ENCODE measurements at regions not wholly inside any gene's neighbourhood (a gene's known extent, or its start where the extent isn't known, plus 50 kb on each side); places are given as distances from the start of the nearest gene placed in this dataset.

DNA sequence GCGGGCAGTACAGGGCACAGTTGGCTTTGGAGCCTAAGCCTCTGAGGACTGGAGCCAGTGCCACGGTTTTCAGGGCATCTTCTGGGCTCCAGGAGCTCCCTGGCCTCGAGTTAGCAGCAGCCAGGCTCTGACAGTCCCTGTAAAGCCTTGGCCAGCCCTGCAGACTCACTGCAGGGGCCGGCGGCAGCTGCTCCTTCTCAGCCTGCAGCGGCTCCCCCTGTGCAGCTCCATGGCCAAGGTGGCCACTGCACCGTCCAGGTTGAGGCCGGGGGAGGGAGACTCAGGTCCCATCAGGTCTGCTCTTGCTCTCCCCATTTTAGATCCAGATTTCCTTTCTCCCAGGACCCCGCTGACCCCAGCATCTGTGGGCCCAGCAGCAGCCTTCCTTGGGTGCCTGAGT is 1461.1 kb downstream of the BRD1 start:
- DNase-seq = no peak
- H3K4me1 ChIP-seq (ENCODE audit: control insufficient read depth, insufficient read depth, low read length, poor library complexity, severe bottlenecking) = no peaks in the 10 kb centered on the region
- H3K9me3 ChIP-seq (ENCODE audit: control insufficient read depth, low read length) = no peaks in the 10 kb centered on the region
- no peak overlapping the region for H3K27ac ChIP-seq (ENCODE audit: insufficient read depth, low read length, poor library complexity, severe bottlenecking)
- no peak overlapping the region for H3K4me3 ChIP-seq (ENCODE audit: insufficient read depth, low read depth, low read length, poor library complexity, severe bottlenecking)
- no peaks in the 10 kb centered on the region for H3K36me3 ChIP-seq (ENCODE audit: control insufficient read depth, insufficient read depth, low read length)
- H3K27me3 ChIP-seq (replicated peaks; ENCODE audit: control insufficient read depth, insufficient read depth, low read length, poor library complexity, severe bottlenecking) = no peaks in the 10 kb centered on the region

DNA sequence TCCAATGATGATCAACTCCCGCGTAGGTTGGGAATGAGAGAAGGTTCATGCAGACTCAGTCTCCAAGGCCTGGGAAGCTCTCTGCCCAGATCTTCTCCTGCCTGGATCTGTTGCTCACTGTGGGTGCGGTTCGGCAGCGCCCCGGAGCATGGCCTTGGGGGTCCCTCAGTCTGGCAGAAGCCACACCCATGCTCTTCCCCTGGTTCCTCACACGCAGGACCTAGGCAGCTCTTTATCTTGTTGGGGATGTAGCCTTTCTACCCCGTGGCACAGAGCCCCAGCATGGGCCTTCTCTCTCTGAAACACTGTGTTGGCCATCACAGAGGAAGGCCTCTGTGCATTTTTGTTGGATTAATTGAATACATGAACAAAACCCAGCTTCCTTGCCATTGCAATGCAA is 1461.6 kb downstream of the BRD1 start:
- Histone ChIP-seq H3K4me3 (ENCODE audit: insufficient read depth, low read depth, low read length, poor library complexity, severe bottlenecking) (no peak overlapping the region), H3K9me3 (ENCODE audit: control insufficient read depth, low read length) (no peaks in the 10 kb centered on the region), H3K27ac (ENCODE audit: insufficient read depth, low read length, poor library complexity, severe bottlenecking) (no peak overlapping the region), H3K4me1 (ENCODE audit: control insufficient read depth, insufficient read depth, low read length, poor library complexity, severe bottlenecking) (no peaks in the 10 kb centered on the region), H3K27me3 (replicated peaks; ENCODE audit: control insufficient read depth, insufficient read depth, low read length, poor library complexity, severe bottlenecking) (no peaks in the 10 kb centered on the region), H3K36me3 (ENCODE audit: control insufficient read depth, insufficient read depth, low read length) (no peaks in the 10 kb centered on the region)
- DNase-seq = no peak

DNA sequence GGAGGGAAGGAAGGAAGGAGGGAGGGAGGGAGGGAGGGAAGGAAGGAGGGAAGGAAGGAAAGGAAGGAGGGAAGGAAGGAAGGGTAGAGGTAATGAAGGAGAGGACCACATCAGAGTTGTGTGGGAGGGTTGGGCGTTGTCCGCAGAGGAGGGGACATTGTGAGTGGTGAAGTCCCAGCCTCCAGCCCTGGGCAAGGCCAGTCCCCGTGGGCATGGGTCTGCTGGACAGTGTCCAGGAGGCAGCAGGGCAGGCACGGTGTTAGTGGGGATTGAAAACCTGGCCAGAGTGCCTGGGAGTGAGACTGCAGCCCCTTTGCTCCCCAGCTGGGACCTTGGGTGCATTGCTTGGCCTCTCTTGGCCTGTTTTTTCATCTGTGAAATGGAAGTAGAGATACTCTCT is 1462.3 kb downstream of the BRD1 start:
- no peaks in the 10 kb centered on the region for H3K27me3 ChIP-seq (replicated peaks; ENCODE audit: control insufficient read depth, insufficient read depth, low read length, poor library complexity, severe bottlenecking)
- no peaks in the 10 kb centered on the region for H3K36me3 ChIP-seq (ENCODE audit: control insufficient read depth, insufficient read depth, low read length)
- no peak for DNase-seq
- no peak overlapping the region for H3K27ac ChIP-seq (ENCODE audit: insufficient read depth, low read length, poor library complexity, severe bottlenecking)
- H3K4me1 ChIP-seq (ENCODE audit: control insufficient read depth, insufficient read depth, low read length, poor library complexity, severe bottlenecking) = no peaks in the 10 kb centered on the region
- H3K4me3 ChIP-seq (ENCODE audit: insufficient read depth, low read depth, low read length, poor library complexity, severe bottlenecking) = no peak overlapping the region
- no peaks in the 10 kb centered on the region for H3K9me3 ChIP-seq (ENCODE audit: control insufficient read depth, low read length)

DNA sequence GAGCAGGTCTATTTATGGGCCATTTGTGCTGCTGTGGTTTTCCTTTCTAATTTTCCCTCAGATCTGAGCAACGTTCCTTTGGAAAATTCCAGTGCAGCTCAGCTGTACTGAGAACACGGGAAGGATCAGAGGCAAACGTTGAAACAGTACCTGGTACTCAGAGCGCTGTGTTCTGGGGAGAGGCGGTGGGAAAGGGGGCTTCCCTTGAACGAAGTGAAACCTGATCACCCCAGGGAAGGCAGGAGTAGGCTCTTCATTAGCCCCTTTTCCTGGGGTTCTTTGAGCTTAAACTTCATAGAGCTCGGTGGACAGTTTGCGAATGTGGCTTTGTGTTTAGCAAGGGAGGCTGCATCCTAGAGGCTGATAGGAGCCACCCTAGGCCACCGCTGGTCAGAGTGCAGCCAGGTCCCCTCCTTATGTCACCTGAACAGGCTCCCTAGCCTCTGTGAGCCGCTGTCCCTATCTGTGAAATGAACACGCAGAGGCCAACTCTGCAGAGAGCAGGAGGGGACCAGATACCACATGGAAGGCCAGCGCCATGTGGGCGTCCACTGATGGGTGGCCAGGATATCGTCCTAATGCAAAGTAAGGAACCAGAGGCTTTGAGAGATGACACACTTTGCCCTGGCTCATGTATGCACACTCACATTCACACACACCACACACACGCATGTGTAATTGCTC is 1464.8 kb downstream of the BRD1 start:
- Histone ChIP-seq H3K9me3 (ENCODE audit: control insufficient read depth, low read length) (no peaks in the 10 kb centered on the region), H3K36me3 (ENCODE audit: control insufficient read depth, insufficient read depth, low read length) (no peaks in the 10 kb centered on the region), H3K27me3 (replicated peaks; ENCODE audit: control insufficient read depth, insufficient read depth, low read length, poor library complexity, severe bottlenecking) (no peaks in the 10 kb centered on the region), H3K27ac (ENCODE audit: insufficient read depth, low read length, poor library complexity, severe bottlenecking) (no peak overlapping the region), H3K4me1 (ENCODE audit: control insufficient read depth, insufficient read depth, low read length, poor library complexity, severe bottlenecking) (no peaks in the 10 kb centered on the region), H3K4me3 (ENCODE audit: insufficient read depth, low read depth, low read length, poor library complexity, severe bottlenecking) (no peak overlapping the region)
- DNase-seq = no peak

DNA sequence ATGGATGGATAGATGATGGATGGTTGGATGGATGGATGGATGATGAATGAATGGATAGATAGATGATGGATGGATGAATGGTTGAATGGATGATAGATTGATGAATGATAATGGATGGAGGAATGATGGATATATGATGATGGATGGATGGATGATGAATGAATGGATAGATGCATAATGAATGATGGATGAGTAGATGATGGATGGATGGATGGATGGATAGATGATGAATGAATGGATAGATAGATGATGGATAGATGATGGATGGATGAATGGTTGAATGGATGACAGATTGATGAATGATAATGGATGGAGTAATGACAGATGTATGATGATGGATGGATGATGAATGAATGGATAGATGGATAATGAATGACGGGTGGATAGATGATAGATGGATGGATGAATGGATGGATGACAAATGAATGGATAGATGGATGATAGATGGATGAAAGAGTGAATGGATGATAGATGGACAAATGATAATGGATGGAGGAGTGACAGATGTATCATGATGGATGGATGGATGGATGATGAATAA is 1466.5 kb downstream of the BRD1 start:
- no peaks in the 10 kb centered on the region for H3K4me1 ChIP-seq (ENCODE audit: control insufficient read depth, insufficient read depth, low read length, poor library complexity, severe bottlenecking)
- H3K27ac ChIP-seq (ENCODE audit: insufficient read depth, low read length, poor library complexity, severe bottlenecking) = no peak overlapping the region
- no peaks in the 10 kb centered on the region for H3K9me3 ChIP-seq (ENCODE audit: control insufficient read depth, low read length)

DNA sequence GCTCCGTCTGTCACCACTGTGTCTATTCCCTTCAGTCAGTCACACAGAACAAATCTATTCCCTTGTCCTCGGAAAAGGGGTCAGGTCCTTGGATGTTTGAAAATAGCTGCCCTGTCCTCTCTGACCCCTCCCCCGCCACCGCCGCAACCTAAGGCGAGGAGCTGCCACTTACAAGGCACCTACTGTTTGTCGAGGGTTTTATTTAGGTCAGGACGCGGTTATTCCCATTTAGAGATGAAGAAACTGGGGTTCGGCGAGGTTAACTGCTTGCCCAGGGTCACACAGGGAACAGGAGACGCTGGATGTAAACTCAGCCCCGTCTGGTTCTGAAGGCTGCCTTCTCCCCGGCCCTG is 1468.1 kb downstream of the BRD1 start:
- H3K4me1 ChIP-seq (ENCODE audit: control insufficient read depth, insufficient read depth, low read length, poor library complexity, severe bottlenecking) = no peaks in the 10 kb centered on the region
- no peak overlapping the region for H3K27ac ChIP-seq (ENCODE audit: insufficient read depth, low read length, poor library complexity, severe bottlenecking)
- no peaks in the 10 kb centered on the region for H3K36me3 ChIP-seq (ENCODE audit: control insufficient read depth, insufficient read depth, low read length)
- H3K4me3 ChIP-seq (ENCODE audit: insufficient read depth, low read depth, low read length, poor library complexity, severe bottlenecking) = no peak overlapping the region
- H3K9me3 ChIP-seq (ENCODE audit: control insufficient read depth, low read length) = no peaks in the 10 kb centered on the region
- H3K27me3 ChIP-seq (replicated peaks; ENCODE audit: control insufficient read depth, insufficient read depth, low read length, poor library complexity, severe bottlenecking) = no peaks in the 10 kb centered on the region
- no peak for DNase-seq

More for the DNA sequence above, 1466.5 kb downstream of the BRD1 start:
- Histone ChIP-seq H3K27me3 (replicated peaks; ENCODE audit: control insufficient read depth, insufficient read depth, low read length, poor library complexity, severe bottlenecking) (no peaks in the 10 kb centered on the region), H3K36me3 (ENCODE audit: control insufficient read depth, insufficient read depth, low read length) (no peaks in the 10 kb centered on the region), H3K4me3 (ENCODE audit: insufficient read depth, low read depth, low read length, poor library complexity, severe bottlenecking) (no peak overlapping the region)
- no peak for DNase-seq

DNA sequence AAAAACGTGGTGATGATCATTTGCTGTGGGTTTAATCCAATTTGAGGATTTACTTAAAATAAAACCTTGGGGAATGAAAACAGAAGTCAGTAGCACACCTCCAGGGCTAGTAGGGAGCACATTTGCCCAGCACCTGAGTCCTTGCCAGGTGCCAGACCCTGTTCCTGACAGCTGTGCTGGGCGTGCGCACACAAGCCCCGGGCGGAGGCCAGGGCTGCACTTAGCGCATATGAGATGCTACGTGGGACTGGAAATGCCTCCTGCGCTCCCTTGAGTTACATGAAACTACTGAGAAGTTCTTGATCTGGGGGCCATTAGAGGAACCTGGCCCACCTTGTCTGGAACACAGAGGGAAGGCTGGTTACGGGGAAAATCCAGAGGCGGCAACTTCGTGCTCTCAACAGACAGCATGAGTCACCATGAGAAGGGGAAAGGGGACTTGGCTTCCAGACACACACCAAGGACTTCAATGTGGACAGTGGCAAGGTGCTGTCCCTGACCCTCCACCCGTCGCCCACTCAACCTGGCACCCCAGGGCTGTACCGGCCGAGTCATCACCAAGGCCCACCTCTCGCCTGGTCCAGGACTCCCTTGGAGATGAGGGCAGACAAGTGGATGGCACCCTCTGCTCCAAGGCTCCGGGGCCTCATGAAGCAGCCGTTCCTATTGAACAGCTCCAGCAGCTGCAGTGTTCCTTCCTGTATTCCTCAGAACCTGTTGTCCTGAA is 1468.6 kb downstream of the BRD1 start:
- DNase-seq = no peak
- Histone ChIP-seq H3K27me3 (replicated peaks; ENCODE audit: control insufficient read depth, insufficient read depth, low read length, poor library complexity, severe bottlenecking) (no peaks in the 10 kb centered on the region), H3K9me3 (ENCODE audit: control insufficient read depth, low read length) (no peaks in the 10 kb centered on the region)

DNA sequence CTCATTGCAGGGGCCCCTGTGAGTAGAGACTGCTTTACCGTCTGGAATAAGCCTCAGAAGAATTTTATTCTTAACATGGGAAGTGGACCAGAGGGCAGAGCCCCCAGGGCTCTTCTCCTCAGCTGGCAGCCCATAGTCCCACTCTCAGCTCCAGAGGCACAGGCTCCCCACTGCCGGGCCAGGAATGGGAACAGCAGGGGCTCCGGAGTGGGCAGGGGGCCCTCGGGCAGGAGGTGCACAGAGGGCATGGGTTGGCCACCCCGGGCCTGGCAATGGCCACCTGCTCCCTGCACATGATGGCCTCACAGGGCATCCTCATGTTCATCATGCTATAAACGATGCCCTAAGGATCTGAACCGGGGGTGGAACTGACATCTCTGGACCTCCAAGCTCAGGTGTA is 1469.7 kb downstream of the BRD1 start:
- no peaks in the 10 kb centered on the region for H3K4me1 ChIP-seq (ENCODE audit: control insufficient read depth, insufficient read depth, low read length, poor library complexity, severe bottlenecking)
- no peak overlapping the region for H3K4me3 ChIP-seq (ENCODE audit: insufficient read depth, low read depth, low read length, poor library complexity, severe bottlenecking)
- H3K9me3 ChIP-seq (ENCODE audit: control insufficient read depth, low read length) = no peaks in the 10 kb centered on the region
- no peaks in the 10 kb centered on the region for H3K27me3 ChIP-seq (replicated peaks; ENCODE audit: control insufficient read depth, insufficient read depth, low read length, poor library complexity, severe bottlenecking)
- H3K27ac ChIP-seq (ENCODE audit: insufficient read depth, low read length, poor library complexity, severe bottlenecking) = no peak overlapping the region
- no peak for DNase-seq
- H3K36me3 ChIP-seq (ENCODE audit: control insufficient read depth, insufficient read depth, low read length) = no peaks in the 10 kb centered on the region

More for the DNA sequence above, 1468.6 kb downstream of the BRD1 start:
- H3K4me1 ChIP-seq (ENCODE audit: control insufficient read depth, insufficient read depth, low read length, poor library complexity, severe bottlenecking) = no peaks in the 10 kb centered on the region
- H3K36me3 ChIP-seq (ENCODE audit: control insufficient read depth, insufficient read depth, low read length) = no peaks in the 10 kb centered on the region
- no peak overlapping the region for H3K4me3 ChIP-seq (ENCODE audit: insufficient read depth, low read depth, low read length, poor library complexity, severe bottlenecking)
- no peak overlapping the region for H3K27ac ChIP-seq (ENCODE audit: insufficient read depth, low read length, poor library complexity, severe bottlenecking)

DNA sequence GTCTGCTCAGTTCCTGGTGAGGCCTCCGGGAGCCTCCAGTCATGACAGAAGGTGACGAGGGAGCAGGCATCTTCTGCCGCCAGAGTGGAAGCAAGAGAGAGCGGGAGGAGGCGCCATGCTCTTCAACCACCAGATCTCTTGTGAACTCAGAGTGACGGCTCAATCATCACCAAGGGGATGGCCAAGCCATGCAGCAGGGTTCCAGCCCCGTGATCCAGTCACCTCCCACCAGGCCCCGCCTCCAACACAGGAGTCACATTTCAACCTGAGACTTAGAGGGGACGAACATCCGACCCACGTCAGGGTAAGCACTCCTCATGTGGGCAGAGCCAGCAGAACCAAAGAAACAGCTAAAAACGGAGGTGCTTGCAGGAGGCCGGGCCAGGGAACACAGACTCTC is 1470.5 kb downstream of the BRD1 start:
- H3K4me3 ChIP-seq (ENCODE audit: insufficient read depth, low read depth, low read length, poor library complexity, severe bottlenecking) = no peak overlapping the region
- no peak for DNase-seq
- H3K36me3 ChIP-seq (ENCODE audit: control insufficient read depth, insufficient read depth, low read length) = no peaks in the 10 kb centered on the region
- H3K9me3 ChIP-seq (ENCODE audit: control insufficient read depth, low read length) = no peaks in the 10 kb centered on the region
- no peak overlapping the region for H3K27ac ChIP-seq (ENCODE audit: insufficient read depth, low read length, poor library complexity, severe bottlenecking)
- H3K27me3 ChIP-seq (replicated peaks; ENCODE audit: control insufficient read depth, insufficient read depth, low read length, poor library complexity, severe bottlenecking) = no peaks in the 10 kb centered on the region
- no peaks in the 10 kb centered on the region for H3K4me1 ChIP-seq (ENCODE audit: control insufficient read depth, insufficient read depth, low read length, poor library complexity, severe bottlenecking)

DNA sequence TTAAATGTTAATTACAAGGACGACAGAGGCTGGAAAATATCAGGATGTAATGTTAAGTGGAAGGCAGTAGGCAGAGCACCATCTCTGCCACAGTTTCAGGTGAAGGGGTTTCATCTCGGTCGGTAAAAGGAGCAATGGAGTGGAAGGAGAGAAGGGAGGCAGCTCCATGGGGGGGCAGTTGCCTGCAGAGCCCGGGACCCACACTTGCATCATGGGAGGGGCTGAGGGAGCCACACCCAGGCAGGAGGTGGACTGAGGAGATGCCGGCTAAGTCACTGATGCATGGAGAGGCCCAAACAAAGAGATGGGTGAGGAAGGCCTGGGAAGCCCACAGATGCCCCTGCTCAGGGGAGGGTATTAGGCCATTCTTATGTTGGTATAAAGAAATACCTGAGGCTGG is 1470.9 kb downstream of the BRD1 start:
- no peak for DNase-seq
- no peaks in the 10 kb centered on the region for H3K27me3 ChIP-seq (replicated peaks; ENCODE audit: control insufficient read depth, insufficient read depth, low read length, poor library complexity, severe bottlenecking)
- H3K4me1 ChIP-seq (ENCODE audit: control insufficient read depth, insufficient read depth, low read length, poor library complexity, severe bottlenecking) = no peaks in the 10 kb centered on the region
- H3K36me3 ChIP-seq (ENCODE audit: control insufficient read depth, insufficient read depth, low read length) = no peaks in the 10 kb centered on the region
- no peak overlapping the region for H3K4me3 ChIP-seq (ENCODE audit: insufficient read depth, low read depth, low read length, poor library complexity, severe bottlenecking)
- no peak overlapping the region for H3K27ac ChIP-seq (ENCODE audit: insufficient read depth, low read length, poor library complexity, severe bottlenecking)
- no peaks in the 10 kb centered on the region for H3K9me3 ChIP-seq (ENCODE audit: control insufficient read depth, low read length)
